Thyroid gland (tissue), 4 donors: ENCODE measurements at regions not wholly inside any gene's neighbourhood (a gene's known extent, or its start where the extent isn't known, plus 50 kb on each side); places are given as distances from the start of the nearest gene placed in this dataset.

ENCODE experiments used
- POLR2A ChIP-seq, 2 donors: fragments of 450-650 bp; IDR thresholded peaks; one replicate each; pipeline ENCODE4 v1.6.1; 2017; ENCODE audit warnings: antibody characterized with exemption in 2 of 2, mild to moderate bottlenecking in 2 of 2, moderate library complexity in 1 of 2
- TF ChIP-seq, protein P1 (sequence below), 6 experiments: fragments of 200-600 bp in 3 of 6; fragments of 450-650 bp in 3 of 6; sonication (generic) in 3 of 6; IDR thresholded peaks; one replicate each; pipeline ENCODE4 v1.5.1; 2016 to 2019; ENCODE audit warnings: antibody characterized with exemption in 6 of 6, mild to moderate bottlenecking in 2 of 6, inconsistent platforms in 1 of 6, moderate library complexity in 1 of 6

DNA sequence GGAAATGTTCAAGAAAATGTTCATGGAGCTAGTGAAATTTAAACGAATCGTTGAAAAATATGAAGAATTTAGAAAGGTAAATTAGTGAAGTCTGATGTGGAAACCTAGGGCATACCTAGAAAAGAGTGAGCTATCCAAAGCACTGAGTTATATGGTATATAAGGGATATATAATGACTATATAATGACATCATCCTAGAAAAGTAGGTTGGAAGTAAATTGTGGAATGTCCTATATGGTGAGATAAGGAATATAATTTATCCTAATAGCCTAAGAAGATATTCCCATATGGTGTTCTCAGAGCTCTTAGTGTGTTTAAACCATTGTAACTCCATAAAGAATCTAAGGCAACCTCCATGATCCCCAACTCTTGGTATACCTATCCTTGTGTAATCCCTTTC lies 876.4 kb upstream of the ADGRL2 start:
- TF ChIP-seq, protein P1, sequence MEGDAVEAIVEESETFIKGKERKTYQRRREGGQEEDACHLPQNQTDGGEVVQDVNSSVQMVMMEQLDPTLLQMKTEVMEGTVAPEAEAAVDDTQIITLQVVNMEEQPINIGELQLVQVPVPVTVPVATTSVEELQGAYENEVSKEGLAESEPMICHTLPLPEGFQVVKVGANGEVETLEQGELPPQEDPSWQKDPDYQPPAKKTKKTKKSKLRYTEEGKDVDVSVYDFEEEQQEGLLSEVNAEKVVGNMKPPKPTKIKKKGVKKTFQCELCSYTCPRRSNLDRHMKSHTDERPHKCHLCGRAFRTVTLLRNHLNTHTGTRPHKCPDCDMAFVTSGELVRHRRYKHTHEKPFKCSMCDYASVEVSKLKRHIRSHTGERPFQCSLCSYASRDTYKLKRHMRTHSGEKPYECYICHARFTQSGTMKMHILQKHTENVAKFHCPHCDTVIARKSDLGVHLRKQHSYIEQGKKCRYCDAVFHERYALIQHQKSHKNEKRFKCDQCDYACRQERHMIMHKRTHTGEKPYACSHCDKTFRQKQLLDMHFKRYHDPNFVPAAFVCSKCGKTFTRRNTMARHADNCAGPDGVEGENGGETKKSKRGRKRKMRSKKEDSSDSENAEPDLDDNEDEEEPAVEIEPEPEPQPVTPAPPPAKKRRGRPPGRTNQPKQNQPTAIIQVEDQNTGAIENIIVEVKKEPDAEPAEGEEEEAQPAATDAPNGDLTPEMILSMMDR (IDR thresholded peaks at IDR 0.05): no peak
- no peak for TF ChIP-seq POLR2A (IDR thresholded peaks at IDR 0.05)
